C4-2B (cell line): ENCODE measurements at regions not wholly inside any gene's neighbourhood (a gene's known extent, or its start where the extent isn't known, plus 50 kb on each side); places are given as distances from the start of the nearest gene placed in this dataset.

Source experiments
- CTCF ChIP-seq: fragments of 450-650 bp; conservative IDR thresholded peaks from 2 replicates; pipeline ENCODE4 v1.5.1; 2017; ENCODE audit warnings: mild to moderate bottlenecking
- ZFX ChIP-seq: fragments of 450-650 bp; IDR thresholded peaks from 2 replicates; pipeline ENCODE4 v1.6.1; 2017

GRCh38 chr1:219459351-219460080 is 153.4 kb downstream of the ZC3H11B start:
- TF ChIP-seq CTCF (no peak), ZFX (no peak)
